ENCODE measurements at regions not wholly inside any gene's neighbourhood (a gene's known extent, or its start where the extent isn't known, plus 50 kb on each side); places are given as distances from the start of the nearest gene placed in this dataset.

GRCh38 chr9:115980502-115980901 lies 173.1 kb upstream of the PAPPA start:
- no peak for TF ChIP-seq CTCF (IDR thresholded peaks at IDR 0.05; ENCODE audit: low read length)
- no peak for TF ChIP-seq EZH2 (optimal IDR thresholded peaks at IDR 0.05; ENCODE audit: low read depth, low read length)
- no peak for TF ChIP-seq EZH2phosphoT487 (IDR thresholded peaks at IDR 0.05; ENCODE audit: low read length)
